ENCODE measurements at regions not wholly inside any gene's neighbourhood (a gene's known extent, or its start where the extent isn't known, plus 50 kb on each side); places are given as distances from the start of the nearest gene placed in this dataset.

GRCh38 chr4:123936621-123937043 lies 540.0 kb downstream of the SPRY1 start:
- Histone ChIP-seq H3K4me3 (no peak overlapping the region), H3K27me3 (no peaks in the 10 kb centered on the region), H3K36me3 (no peaks in the 10 kb centered on the region), H3K9me3 (no peaks in the 10 kb centered on the region), H3K27ac (no peak overlapping the region), H3K4me1 (peaks cover 0 to 20% (median 0%) of the 10 kb centered on the region in 4 donors)
- ATAC-seq (ENCODE audit: low FRiP score in 2 of 2): no peak
- WGBS, 2 donors: 14 to 16% methylated on average over 2 of the region's 2 CpGs
- DNase-seq: no peak
- TF ChIP-seq EP300 (IDR thresholded peaks at IDR 0.05) (no peak), POLR2AphosphoS5 (IDR thresholded peaks at IDR 0.05) (no peak), POLR2A (IDR thresholded peaks at IDR 0.05) (no peak)
- TF ChIP-seq, protein P1, sequence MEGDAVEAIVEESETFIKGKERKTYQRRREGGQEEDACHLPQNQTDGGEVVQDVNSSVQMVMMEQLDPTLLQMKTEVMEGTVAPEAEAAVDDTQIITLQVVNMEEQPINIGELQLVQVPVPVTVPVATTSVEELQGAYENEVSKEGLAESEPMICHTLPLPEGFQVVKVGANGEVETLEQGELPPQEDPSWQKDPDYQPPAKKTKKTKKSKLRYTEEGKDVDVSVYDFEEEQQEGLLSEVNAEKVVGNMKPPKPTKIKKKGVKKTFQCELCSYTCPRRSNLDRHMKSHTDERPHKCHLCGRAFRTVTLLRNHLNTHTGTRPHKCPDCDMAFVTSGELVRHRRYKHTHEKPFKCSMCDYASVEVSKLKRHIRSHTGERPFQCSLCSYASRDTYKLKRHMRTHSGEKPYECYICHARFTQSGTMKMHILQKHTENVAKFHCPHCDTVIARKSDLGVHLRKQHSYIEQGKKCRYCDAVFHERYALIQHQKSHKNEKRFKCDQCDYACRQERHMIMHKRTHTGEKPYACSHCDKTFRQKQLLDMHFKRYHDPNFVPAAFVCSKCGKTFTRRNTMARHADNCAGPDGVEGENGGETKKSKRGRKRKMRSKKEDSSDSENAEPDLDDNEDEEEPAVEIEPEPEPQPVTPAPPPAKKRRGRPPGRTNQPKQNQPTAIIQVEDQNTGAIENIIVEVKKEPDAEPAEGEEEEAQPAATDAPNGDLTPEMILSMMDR (IDR thresholded peaks at IDR 0.05): no peak

GRCh38 chr4:123937581-123937980 lies 541.0 kb downstream of the SPRY1 start:
- 85 to 87% methylated on average over 4 of the region's 4 CpGs for WGBS, 2 donors
- Histone ChIP-seq H3K27me3 (no peaks in the 10 kb centered on the region), H3K36me3 (no peaks in the 10 kb centered on the region), H3K4me3 (no peak overlapping the region), H3K9me3 (no peaks in the 10 kb centered on the region), H3K4me1 (peaks cover 0 to 20% (median 0%) of the 10 kb centered on the region in 4 donors), H3K27ac (no peak overlapping the region)
- no peak for ATAC-seq (ENCODE audit: low FRiP score in 2 of 2)
- no peak for DNase-seq
- no peak for TF ChIP-seq POLR2AphosphoS5 (IDR thresholded peaks at IDR 0.05)
- no peak for TF ChIP-seq POLR2A (IDR thresholded peaks at IDR 0.05)
- TF ChIP-seq EP300 (IDR thresholded peaks at IDR 0.05): no peak
- TF ChIP-seq, protein P1 (IDR thresholded peaks at IDR 0.05): no peak

DNA sequence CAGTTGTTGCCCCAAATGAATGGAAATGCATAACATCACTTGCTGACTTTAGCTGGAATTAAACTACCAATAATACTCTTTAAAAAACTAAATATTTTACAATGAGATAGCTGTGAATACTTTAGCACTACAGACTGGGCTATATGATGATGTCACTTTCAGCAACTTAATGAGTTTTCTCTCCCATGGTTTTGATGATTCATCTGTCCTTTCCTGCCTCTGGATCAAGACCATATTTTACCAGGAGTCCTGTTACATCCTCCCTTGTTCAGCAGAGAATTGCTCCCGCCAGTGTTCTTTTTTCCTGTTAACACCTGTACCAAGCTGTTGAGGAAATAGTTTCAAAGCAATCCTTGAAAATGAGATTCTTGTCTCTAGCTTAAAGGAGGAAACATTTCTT lies 543.0 kb downstream of the SPRY1 start:
- ATAC-seq (ENCODE audit: low FRiP score in 2 of 2): peak in 1 of 2 donors; percentile 61
- H3K36me3 ChIP-seq: no peaks in the 10 kb centered on the region

GRCh38 chr4:123940604-123941003 lies 544.0 kb downstream of the SPRY1 start:
- no peaks in the 10 kb centered on the region for H3K27me3 ChIP-seq
- no peaks in the 10 kb centered on the region for H3K9me3 ChIP-seq
- ATAC-seq (ENCODE audit: low FRiP score in 2 of 2) (no peak), DNase-seq (no peak)
- peaks cover 0 to 20% (median 0%) of the 10 kb centered on the region in 4 donors for H3K4me1 ChIP-seq
- H3K27ac ChIP-seq: no peak overlapping the region
- no peak overlapping the region for H3K4me3 ChIP-seq
- 73 to 94% methylated on average over 2 of the region's 2 CpGs for WGBS, 2 donors
- no peaks in the 10 kb centered on the region for H3K36me3 ChIP-seq
- no peak for TF ChIP-seq POLR2A (IDR thresholded peaks at IDR 0.05)
- TF ChIP-seq EP300 (IDR thresholded peaks at IDR 0.05): no peak
- no peak for TF ChIP-seq POLR2AphosphoS5 (IDR thresholded peaks at IDR 0.05)
- TF ChIP-seq, protein P1 (IDR thresholded peaks at IDR 0.05): no peak

More for the DNA sequence above, 543.0 kb downstream of the SPRY1 start:
- Histone ChIP-seq H3K4me3 (no peak overlapping the region), H3K27ac (no peak overlapping the region), H3K4me1 (peaks cover 0 to 20% (median 0%) of the 10 kb centered on the region in 4 donors), H3K27me3 (no peaks in the 10 kb centered on the region), H3K9me3 (no peaks in the 10 kb centered on the region)
- 61 to 66% methylated on average over 1 of the region's 1 CpG for WGBS, 2 donors
- TF ChIP-seq, protein P1 (IDR thresholded peaks at IDR 0.05): no peak
- TF ChIP-seq POLR2AphosphoS5 (IDR thresholded peaks at IDR 0.05) (no peak), POLR2A (IDR thresholded peaks at IDR 0.05) (no peak), EP300 (IDR thresholded peaks at IDR 0.05) (no peak)
- no peak for DNase-seq

DNA sequence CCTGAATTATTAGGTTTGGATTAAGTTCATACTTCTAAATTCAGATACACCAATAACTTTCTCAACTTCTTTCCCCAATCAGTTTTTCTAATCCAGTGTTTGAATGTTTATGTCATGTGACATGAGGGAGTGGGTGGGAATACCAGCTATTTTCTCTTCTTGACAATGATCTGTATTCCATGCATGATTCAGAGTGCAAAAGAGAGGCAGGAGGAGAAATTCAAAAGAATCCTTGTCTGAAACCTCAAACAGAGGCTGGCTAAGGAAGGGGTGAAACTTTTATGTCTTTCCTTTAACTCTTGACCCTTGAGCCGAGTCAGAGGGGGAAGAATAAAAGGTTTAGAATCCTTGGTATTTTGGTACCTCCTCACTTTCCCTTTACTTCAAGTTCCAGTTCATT lies 544.7 kb downstream of the SPRY1 start:
- TF ChIP-seq POLR2AphosphoS5 (IDR thresholded peaks at IDR 0.05) (no peak), EP300 (IDR thresholded peaks at IDR 0.05) (no peak), POLR2A (IDR thresholded peaks at IDR 0.05) (no peak)
- TF ChIP-seq, protein P1 (IDR thresholded peaks at IDR 0.05): no peak
- no peak overlapping the region for H3K4me3 ChIP-seq
- H3K4me1 ChIP-seq: peaks cover 0 to 20% (median 0%) of the 10 kb centered on the region in 4 donors
- H3K36me3 ChIP-seq: no peaks in the 10 kb centered on the region
- H3K9me3 ChIP-seq: no peaks in the 10 kb centered on the region
- DNase-seq (no peak), ATAC-seq (ENCODE audit: low FRiP score in 2 of 2) (no peak)
- 63 to 81% methylated on average over 1 of the region's 1 CpG for WGBS, 2 donors
- no peak overlapping the region for H3K27ac ChIP-seq
- no peaks in the 10 kb centered on the region for H3K27me3 ChIP-seq

Data from upper lobe of left lung (tissue), 6 donors.